GM23248 (cell line): ENCODE measurements at regions not wholly inside any gene's neighbourhood (a gene's known extent, or its start where the extent isn't known, plus 50 kb on each side); places are given as distances from the start of the nearest gene placed in this dataset.

Experiments used
- DNase-seq: peaks from one replicate; pipeline ENCODE4 v3.0.0-alpha.2; 2015
- H2AFZ ChIP-seq: fragments of 200-600 bp; sonication (generic); 2 replicates; pipeline ENCODE4 v1.6.1; 2016; ENCODE audit warnings: antibody characterized with exemption
- H3F3A ChIP-seq: fragments of 200-600 bp; sonication (generic); 2 replicates; pipeline ENCODE4 v1.6.1; 2016; ENCODE audit warnings: mild to moderate bottlenecking, antibody characterized with exemption, mixed run types; ENCODE audit not compliant: insufficient read depth
- H3K27ac ChIP-seq: fragments of 200-600 bp; sonication (generic); 2 replicates; pipeline ENCODE4 v1.5.1; 2016; ENCODE audit warnings: mild to moderate bottlenecking
- H3K27me3 ChIP-seq: fragments of 200-600 bp; sonication (generic); replicated peaks from 2 replicates; pipeline ENCODE4 v1.6.1; 2016; ENCODE audit warnings: mild to moderate bottlenecking; ENCODE audit not compliant: insufficient read depth
- H3K36me3 ChIP-seq: fragments of 200-600 bp; sonication (generic); 2 replicates; pipeline ENCODE4 v1.6.1; 2016; ENCODE audit warnings: low read depth, mild to moderate bottlenecking
- H3K4me1 ChIP-seq: fragments of 200-600 bp; sonication (generic); 2 replicates; pipeline ENCODE4 v1.6.1; 2016; ENCODE audit warnings: mild to moderate bottlenecking; ENCODE audit not compliant: insufficient read depth
- H3K4me2 ChIP-seq: fragments of 200-600 bp; sonication (generic); one replicate; pipeline ENCODE4 v1.6.1; 2016; ENCODE audit warnings: mild to moderate bottlenecking; ENCODE audit not compliant: unreplicated experiment
- H3K4me3 ChIP-seq: fragments of 200-600 bp; sonication (generic); 2 replicates; pipeline ENCODE4 v1.5.1; 2016; ENCODE audit warnings: mild to moderate bottlenecking
- H3K79me2 ChIP-seq: fragments of 200-600 bp; sonication (generic); 2 replicates; pipeline ENCODE4 v1.6.1; 2016; ENCODE audit warnings: mild to moderate bottlenecking; ENCODE audit not compliant: insufficient read depth
- H3K9ac ChIP-seq: fragments of 200-600 bp; sonication (generic); 2 replicates; pipeline ENCODE4 v1.6.1; 2016; ENCODE audit warnings: mild to moderate bottlenecking
- H3K9me2 ChIP-seq: fragments of 200-600 bp; sonication (generic); 2 replicates; pipeline ENCODE4 v1.6.1; 2016; ENCODE audit warnings: mixed run types, mild to moderate bottlenecking, moderate library complexity; ENCODE audit not compliant: insufficient read depth
- H3K9me3 ChIP-seq: fragments of 200-600 bp; sonication (generic); one replicate; pipeline ENCODE4 v1.6.1; 2017; ENCODE audit warnings: low read depth
- H4K20me1 ChIP-seq: fragments of 200-600 bp; sonication (generic); 2 replicates; pipeline ENCODE4 v1.6.0; 2016; ENCODE audit not compliant: insufficient read depth
- EZH2 ChIP-seq: fragments of 200-600 bp; sonication (generic); IDR thresholded peaks from 2 replicates; pipeline ENCODE4 v1.6.1; 2018; ENCODE audit warnings: antibody characterized with exemption, mild to moderate bottlenecking; ENCODE audit not compliant: insufficient read depth, poor library complexity, severe bottlenecking
- EZH2phosphoT487 ChIP-seq: fragments of 200-600 bp; sonication (generic); IDR thresholded peaks from 2 replicates; pipeline ENCODE4 v1.6.1; 2018; ENCODE audit warnings: antibody characterized with exemption, moderate library complexity, mild to moderate bottlenecking, low read depth; ENCODE audit not compliant: insufficient read depth
- WGBS, 2 experiments: methylation state at CpG; one replicate each; pipeline ENCODE4 v1.1.6; 2015 to 2017; ENCODE audit warnings: low lambda C conversion rate in 2 of 2, low coverage in 1 of 2; ENCODE audit errors: missing lambda C conversion rate in 2 of 2; 5-methylcytosine and 5-hydroxymethylcytosine counted together
- in situ Hi-C: fragments of 300-500 bp; cut with MboI; formaldehyde crosslinking; loops from 2 replicates; pipeline ENCODE4 v1.15.0; 2020

- Histone ChIP-seq H3K9ac (no peak overlapping the region), H3K9me3 (no peaks in the 10 kb centered on the region), H2AFZ (no peak overlapping the region), H3K4me3 (no peak overlapping the region), H3K36me3 (no peaks in the 10 kb centered on the region), H3K79me2 (no peaks in the 10 kb centered on the region), H3K9me2 (no peaks in the 10 kb centered on the region), H3K27me3 (no peaks in the 10 kb centered on the region), H3K4me2 (no peak overlapping the region), H3K4me1 (no peaks in the 10 kb centered on the region), H3K27ac (no peak overlapping the region), H3F3A (no peaks in the 10 kb centered on the region), H4K20me1 (no peaks in the 10 kb centered on the region)
- WGBS, 2 experiments, result 40 to 42% methylated on average over 5 of the region's 5 CpGs
- TF ChIP-seq EZH2 (no peak), EZH2phosphoT487 (no peak)
- no peak for DNase-seq
- in situ Hi-C loops, result no loop called here
These were observed 89.0 kb upstream of the TCERG1L start for GRCh38 chr10:131400513-131400912.

GRCh38 chr10:131402771-131403650, 91.5 kb upstream of the TCERG1L start:
- H3K9me2 ChIP-seq, result no peaks in the 10 kb centered on the region
- no peaks in the 10 kb centered on the region for H3F3A ChIP-seq
- 44 to 46% methylated on average over 34 to 36 of the region's 36 CpGs for WGBS, 2 experiments
- in situ Hi-C loops, result no loop called here
- H3K27ac ChIP-seq, result no peak overlapping the region
- H3K4me3 ChIP-seq, result no peak overlapping the region
- H3K4me1 ChIP-seq, result no peaks in the 10 kb centered on the region
- no peak overlapping the region for H3K4me2 ChIP-seq
- no peaks in the 10 kb centered on the region for H3K79me2 ChIP-seq
- DNase-seq, result no peak
- H2AFZ ChIP-seq, result no peak overlapping the region
- no peak overlapping the region for H3K9ac ChIP-seq
- TF ChIP-seq EZH2phosphoT487, result no peak
- TF ChIP-seq EZH2, result no peak
- H3K27me3 ChIP-seq, result no peaks in the 10 kb centered on the region
- H4K20me1 ChIP-seq, result no peaks in the 10 kb centered on the region
- H3K9me3 ChIP-seq, result no peaks in the 10 kb centered on the region
- no peaks in the 10 kb centered on the region for H3K36me3 ChIP-seq

GRCh38 chr10:131403936-131404335, 92.4 kb upstream of the TCERG1L start:
- TF ChIP-seq EZH2phosphoT487 (no peak), EZH2 (no peak)
- no peaks in the 10 kb centered on the region for H3F3A ChIP-seq

GRCh38 chr10:131404886-131405285, 93.4 kb upstream of the TCERG1L start:
- Histone ChIP-seq H3K4me3 (no peak overlapping the region), H3K27me3 (no peaks in the 10 kb centered on the region), H3K9ac (no peak overlapping the region), H3K9me2 (no peaks in the 10 kb centered on the region), H3K27ac (no peak overlapping the region), H3K9me3 (no peaks in the 10 kb centered on the region), H3K4me1 (no peaks in the 10 kb centered on the region), H3K4me2 (no peak overlapping the region), H3K79me2 (no peaks in the 10 kb centered on the region), H3K36me3 (no peaks in the 10 kb centered on the region), H2AFZ (no peak overlapping the region), H3F3A (no peaks in the 10 kb centered on the region), H4K20me1 (no peaks in the 10 kb centered on the region)
- WGBS, 2 experiments, result 37 to 49% methylated on average over 10 of the region's 10 CpGs
- TF ChIP-seq EZH2 (no peak), EZH2phosphoT487 (no peak)
- DNase-seq, result no peak
- in situ Hi-C loops, result no loop called here

More at GRCh38 chr10:131403936-131404335, 92.4 kb upstream of the TCERG1L start:
- no peak overlapping the region for H3K9ac ChIP-seq
- H3K9me3 ChIP-seq, result no peaks in the 10 kb centered on the region
- no peak overlapping the region for H2AFZ ChIP-seq
- 18 to 25% methylated on average over 4 to 7 of the region's 7 CpGs for WGBS, 2 experiments
- H3K79me2 ChIP-seq, result no peaks in the 10 kb centered on the region
- no peak overlapping the region for H3K27ac ChIP-seq
- no peaks in the 10 kb centered on the region for H3K4me1 ChIP-seq
- no peaks in the 10 kb centered on the region for H3K9me2 ChIP-seq
- no peak overlapping the region for H3K4me3 ChIP-seq
- no peaks in the 10 kb centered on the region for H3K36me3 ChIP-seq
- H3K4me2 ChIP-seq, result no peak overlapping the region
- no peaks in the 10 kb centered on the region for H4K20me1 ChIP-seq
- no peaks in the 10 kb centered on the region for H3K27me3 ChIP-seq
- in situ Hi-C loops, result no loop called here
- no peak for DNase-seq
